Upper lobe of left lung (tissue), 4 donors: ENCODE measurements at regions not wholly inside any gene's neighbourhood (a gene's known extent, or its start where the extent isn't known, plus 50 kb on each side); places are given as distances from the start of the nearest gene placed in this dataset.

Experiments
- POLR2A ChIP-seq, 4 donors: fragments of 450-650 bp; IDR thresholded peaks; one replicate each; pipeline ENCODE4 v1.5.1; 2016 to 2017; ENCODE audit warnings: antibody characterized with exemption in 4 of 4, mild to moderate bottlenecking in 2 of 4
- POLR2AphosphoS5 ChIP-seq, 2 donors: sonication (generic); formaldehyde crosslinking; IDR thresholded peaks; one replicate each; pipeline ENCODE4 v1.5.1; 2017; ENCODE audit warnings: antibody characterized with exemption in 2 of 2
- TF ChIP-seq, protein P1 (sequence below), 6 experiments: fragments of 450-650 bp in 4 of 6; fragments of 200-600 bp in 2 of 6; sonication (generic) in 2 of 6; IDR thresholded peaks; one replicate each; pipeline ENCODE4 v1.5.1; 2016 to 2019; ENCODE audit warnings: antibody characterized with exemption in 6 of 6

DNA sequence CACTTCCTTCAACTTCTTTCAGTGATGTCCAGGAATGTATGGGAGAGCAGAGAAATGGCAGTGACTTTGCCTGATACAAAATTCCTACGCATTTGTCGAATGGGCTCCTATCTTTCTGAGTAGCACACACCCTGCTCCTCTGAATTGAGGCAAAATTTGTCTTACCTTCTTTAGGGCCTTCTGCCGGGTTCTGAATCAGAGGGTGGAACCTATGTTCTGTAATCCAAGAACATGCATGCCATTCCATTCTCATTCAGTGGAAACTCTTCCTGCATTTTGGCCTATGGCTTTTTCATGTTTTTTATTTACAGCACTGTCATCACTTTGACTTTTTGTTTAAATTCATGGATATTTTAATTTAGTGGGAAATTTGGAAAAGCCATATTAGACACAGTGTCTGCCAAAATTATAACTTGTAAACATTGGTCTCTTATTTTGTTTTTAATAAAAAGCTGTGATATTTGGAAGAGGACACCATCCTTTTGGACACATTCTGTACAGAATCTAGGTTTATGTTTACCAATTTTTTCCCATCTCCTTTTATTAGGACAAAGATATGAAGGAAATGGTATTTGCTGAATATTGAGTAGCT, 402.2 kb upstream of the FAR2 start:
- TF ChIP-seq, protein P1, sequence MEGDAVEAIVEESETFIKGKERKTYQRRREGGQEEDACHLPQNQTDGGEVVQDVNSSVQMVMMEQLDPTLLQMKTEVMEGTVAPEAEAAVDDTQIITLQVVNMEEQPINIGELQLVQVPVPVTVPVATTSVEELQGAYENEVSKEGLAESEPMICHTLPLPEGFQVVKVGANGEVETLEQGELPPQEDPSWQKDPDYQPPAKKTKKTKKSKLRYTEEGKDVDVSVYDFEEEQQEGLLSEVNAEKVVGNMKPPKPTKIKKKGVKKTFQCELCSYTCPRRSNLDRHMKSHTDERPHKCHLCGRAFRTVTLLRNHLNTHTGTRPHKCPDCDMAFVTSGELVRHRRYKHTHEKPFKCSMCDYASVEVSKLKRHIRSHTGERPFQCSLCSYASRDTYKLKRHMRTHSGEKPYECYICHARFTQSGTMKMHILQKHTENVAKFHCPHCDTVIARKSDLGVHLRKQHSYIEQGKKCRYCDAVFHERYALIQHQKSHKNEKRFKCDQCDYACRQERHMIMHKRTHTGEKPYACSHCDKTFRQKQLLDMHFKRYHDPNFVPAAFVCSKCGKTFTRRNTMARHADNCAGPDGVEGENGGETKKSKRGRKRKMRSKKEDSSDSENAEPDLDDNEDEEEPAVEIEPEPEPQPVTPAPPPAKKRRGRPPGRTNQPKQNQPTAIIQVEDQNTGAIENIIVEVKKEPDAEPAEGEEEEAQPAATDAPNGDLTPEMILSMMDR (IDR thresholded peaks at IDR 0.05) = no peak
- TF ChIP-seq POLR2A (IDR thresholded peaks at IDR 0.05) = no peak
- no peak for TF ChIP-seq POLR2AphosphoS5 (IDR thresholded peaks at IDR 0.05)
